HG03565 (cell line): ENCODE measurements at regions not wholly inside any gene's neighbourhood (a gene's known extent, or its start where the extent isn't known, plus 50 kb on each side); places are given as distances from the start of the nearest gene placed in this dataset.

Source experiments
- ATAC-seq: cut with Tn5 transposase; IDR thresholded peaks from one replicate; pipeline ENCODE4 v1.9.1; 2021; ENCODE audit warnings: mild to moderate bottlenecking, moderate library complexity; ENCODE audit not compliant: unreplicated experiment

DNA sequence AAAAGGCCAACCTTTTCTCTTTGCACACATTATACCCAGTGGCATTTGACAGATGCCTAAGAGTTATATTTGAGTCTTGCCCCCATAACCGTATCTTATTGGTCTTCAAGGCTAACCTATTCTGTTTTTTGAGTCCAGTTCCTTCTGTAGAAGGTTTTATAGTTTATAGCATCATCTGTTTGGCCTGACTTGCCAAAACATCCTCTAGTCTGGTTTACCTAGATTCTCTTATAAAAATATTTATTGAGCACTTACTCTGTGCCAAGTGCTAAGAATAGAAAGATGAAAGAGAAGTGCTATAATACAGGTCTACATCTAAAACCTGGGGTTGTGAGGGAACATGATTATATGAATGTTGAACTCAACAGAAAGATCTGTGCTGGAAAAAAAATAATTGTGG lies 55.9 kb upstream of the PIP4K2A start:
- no peak for ATAC-seq

DNA sequence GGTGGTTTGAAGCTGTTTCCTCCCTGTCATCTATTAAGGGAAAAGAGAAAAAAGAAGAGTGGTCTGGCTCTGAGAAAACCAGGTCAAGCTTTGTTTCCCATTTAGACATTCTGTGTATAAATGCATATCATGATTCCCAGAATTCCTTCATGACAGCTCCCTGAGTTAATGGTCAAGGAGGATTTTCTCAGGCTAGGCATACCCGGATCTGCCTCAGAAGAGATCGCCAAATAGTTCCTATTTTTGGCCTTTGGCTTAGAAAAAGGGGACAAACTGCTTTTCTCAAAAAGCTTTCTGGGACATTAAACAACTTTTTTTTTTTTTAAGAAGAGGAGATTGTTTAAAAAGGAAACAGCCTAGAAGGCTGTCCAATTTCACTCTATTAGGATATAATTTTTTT lies 53.5 kb upstream of the PIP4K2A start:
- no peak for ATAC-seq

DNA sequence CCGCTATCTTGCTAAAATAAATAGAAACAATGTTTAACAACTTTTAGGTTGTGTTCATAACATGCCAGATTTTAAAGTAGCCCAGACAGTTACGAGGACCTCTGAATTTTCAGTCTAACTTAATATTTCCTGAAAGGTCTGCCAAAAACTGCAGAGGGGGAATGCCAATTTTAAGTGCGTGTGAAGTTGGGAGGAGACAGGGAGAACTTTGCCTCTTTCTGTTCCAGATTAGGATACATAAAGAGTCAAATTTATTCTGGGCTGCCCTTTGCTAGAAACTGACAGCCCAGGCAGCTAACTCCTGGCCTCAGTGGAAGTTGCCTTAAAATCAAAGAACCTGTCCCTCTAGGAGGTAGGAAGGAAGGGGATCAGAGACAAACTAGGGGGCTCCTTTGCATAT lies 52.3 kb upstream of the PIP4K2A start:
- no peak for ATAC-seq

DNA sequence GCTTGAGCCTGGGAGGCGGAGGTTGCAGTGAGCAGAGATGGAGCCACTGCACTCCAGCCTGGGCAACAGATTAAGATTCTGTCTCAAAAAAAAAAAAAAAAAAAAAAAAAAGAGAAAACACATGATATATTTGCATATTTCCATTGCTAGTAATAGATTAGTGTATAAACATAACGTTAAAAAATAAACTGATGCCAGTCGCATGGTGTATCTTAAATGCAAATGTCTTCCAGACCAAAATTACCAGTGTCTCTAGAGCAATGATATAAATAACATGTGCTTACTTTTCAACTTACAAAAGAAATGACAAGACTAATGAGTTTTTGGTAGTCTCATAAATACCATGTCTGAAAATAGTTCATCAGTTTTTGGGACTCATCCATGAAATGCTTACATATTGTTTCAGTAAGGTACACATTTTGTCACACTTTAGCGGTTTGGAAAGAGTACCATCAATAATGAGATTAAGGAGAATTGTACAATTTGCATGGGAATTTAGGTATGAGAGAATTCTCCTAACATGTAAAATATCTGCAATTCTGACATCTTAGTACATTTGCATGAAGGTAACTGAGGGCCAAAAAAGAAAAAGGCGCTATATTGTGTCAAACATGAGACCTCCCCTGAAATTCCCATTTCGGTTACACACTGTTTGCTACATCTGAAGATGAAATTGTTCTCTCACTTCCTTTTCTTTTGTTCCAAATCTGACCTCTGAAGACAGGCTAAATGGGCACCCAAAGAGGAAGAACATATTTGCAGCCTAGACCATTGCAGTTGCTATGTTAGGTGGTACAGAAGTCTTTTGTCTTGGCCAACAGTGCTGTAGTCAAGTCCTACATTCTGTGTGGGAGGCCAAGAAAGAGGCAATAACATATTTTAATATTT lies 51.5 kb upstream of the PIP4K2A start:
- peak; percentile 71 for ATAC-seq

DNA sequence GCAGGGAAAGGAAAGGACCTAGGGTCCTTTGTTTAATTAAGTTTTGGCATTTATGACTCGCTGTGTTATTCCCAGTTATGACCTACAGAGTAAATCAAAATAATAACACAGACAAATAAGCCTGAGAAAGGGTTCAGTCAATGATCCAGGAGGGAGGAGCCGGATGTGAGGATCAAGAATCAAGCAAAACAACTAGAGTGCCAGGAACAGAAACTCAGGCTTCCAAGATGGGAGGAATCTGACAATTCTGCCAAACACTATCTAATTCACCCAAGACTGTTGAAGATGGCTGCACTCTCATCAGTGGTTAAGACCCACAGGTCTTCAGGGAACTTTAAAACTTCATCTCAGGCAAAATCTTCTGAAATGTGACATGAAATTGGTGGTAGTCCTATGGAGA lies 50.3 kb upstream of the PIP4K2A start:
- no peak for ATAC-seq
